Peyer's patch (tissue), 4 donors: ENCODE measurements at regions not wholly inside any gene's neighbourhood (a gene's known extent, or its start where the extent isn't known, plus 50 kb on each side); places are given as distances from the start of the nearest gene placed in this dataset.

ENCODE experiments used
- POLR2A ChIP-seq, 2 donors: fragments of 450-650 bp; IDR thresholded peaks; one replicate each; pipeline ENCODE4 v1.5.1; 2017; ENCODE audit warnings: antibody characterized with exemption in 2 of 2, mild to moderate bottlenecking in 2 of 2, moderate library complexity in 2 of 2
- TF ChIP-seq, protein P1 (sequence below), 6 experiments: fragments of 450-650 bp in 4 of 6; fragments of 200-600 bp in 2 of 6; sonication (generic) in 1 of 6; IDR thresholded peaks; one replicate each; pipeline ENCODE4 v1.5.1; 2017 to 2019; ENCODE audit warnings: antibody characterized with exemption in 6 of 6, mild to moderate bottlenecking in 3 of 6, moderate library complexity in 1 of 6

DNA sequence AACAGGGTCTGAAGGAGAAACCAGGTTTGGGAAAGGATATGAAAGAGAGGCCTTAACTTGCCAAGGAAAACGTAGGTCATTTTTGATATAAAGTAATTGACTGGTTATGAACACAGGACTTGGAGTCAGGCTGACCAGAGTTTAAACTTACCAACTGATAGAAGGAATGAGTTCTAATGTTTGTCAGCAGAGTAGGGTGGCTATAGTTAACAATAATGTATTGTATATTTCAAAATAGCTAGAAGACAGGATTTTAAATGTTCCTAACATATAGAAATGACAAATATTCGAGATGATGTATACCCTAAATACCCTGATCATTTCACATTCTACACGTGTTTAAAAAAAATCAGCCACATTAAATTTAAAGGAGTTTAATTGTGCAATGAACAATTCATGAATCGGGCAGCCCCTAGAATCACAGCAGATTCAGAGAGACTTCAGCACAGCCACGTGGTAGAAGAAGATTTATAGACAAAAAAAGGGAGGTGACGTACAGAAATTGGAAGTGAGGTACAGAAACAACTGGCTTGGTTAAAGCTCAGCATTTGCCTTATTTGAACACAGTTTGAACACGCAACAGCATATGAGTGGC is 52.5 kb upstream of the PLEKHG7 start:
- TF ChIP-seq, protein P1, sequence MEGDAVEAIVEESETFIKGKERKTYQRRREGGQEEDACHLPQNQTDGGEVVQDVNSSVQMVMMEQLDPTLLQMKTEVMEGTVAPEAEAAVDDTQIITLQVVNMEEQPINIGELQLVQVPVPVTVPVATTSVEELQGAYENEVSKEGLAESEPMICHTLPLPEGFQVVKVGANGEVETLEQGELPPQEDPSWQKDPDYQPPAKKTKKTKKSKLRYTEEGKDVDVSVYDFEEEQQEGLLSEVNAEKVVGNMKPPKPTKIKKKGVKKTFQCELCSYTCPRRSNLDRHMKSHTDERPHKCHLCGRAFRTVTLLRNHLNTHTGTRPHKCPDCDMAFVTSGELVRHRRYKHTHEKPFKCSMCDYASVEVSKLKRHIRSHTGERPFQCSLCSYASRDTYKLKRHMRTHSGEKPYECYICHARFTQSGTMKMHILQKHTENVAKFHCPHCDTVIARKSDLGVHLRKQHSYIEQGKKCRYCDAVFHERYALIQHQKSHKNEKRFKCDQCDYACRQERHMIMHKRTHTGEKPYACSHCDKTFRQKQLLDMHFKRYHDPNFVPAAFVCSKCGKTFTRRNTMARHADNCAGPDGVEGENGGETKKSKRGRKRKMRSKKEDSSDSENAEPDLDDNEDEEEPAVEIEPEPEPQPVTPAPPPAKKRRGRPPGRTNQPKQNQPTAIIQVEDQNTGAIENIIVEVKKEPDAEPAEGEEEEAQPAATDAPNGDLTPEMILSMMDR (IDR thresholded peaks at IDR 0.05): peak in 1 of 6 experiments; percentile 8
- TF ChIP-seq POLR2A (IDR thresholded peaks at IDR 0.05): no peak
